ENCODE measurements at regions not wholly inside any gene's neighbourhood (a gene's known extent, or its start where the extent isn't known, plus 50 kb on each side); places are given as distances from the start of the nearest gene placed in this dataset.

DNA sequence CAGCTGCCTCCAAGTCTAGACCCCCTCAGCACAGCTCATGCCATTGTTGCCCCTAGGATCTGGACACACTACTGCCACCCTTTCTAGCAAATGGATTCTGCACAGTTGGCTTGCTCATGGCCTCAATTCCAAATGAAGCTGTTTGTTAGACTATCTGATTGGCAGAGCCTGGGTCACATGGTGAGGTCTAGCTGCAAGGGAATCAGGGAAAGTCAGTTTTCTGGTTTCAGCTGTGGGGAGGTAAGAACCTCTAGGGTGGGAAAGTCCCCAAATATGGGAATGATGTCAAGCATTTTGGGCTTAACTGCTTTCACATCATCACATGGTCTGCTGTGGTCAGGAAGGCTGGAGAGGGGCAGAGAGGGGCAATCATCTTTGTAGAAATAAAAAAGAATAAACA is 150.4 kb upstream of the ITGA6 start (continued):
- no peak for TF ChIP-seq POU5F1 (IDR thresholded peaks at IDR 0.05; ENCODE audit: low read depth, low read length)
- no peak for TF ChIP-seq CHD2 (IDR thresholded peaks at IDR 0.05; ENCODE audit: low read length)
